A673 (cell line): ENCODE measurements at regions not wholly inside any gene's neighbourhood (a gene's known extent, or its start where the extent isn't known, plus 50 kb on each side); places are given as distances from the start of the nearest gene placed in this dataset.

Experiments used
- CTCF ChIP-seq: fragments of 300-800, 200-600 bp; sonication (generic); conservative IDR thresholded peaks from 2 replicates; pipeline ENCODE4 v1.5.1; 2017; ENCODE audit warnings: low read depth, mild to moderate bottlenecking, antibody characterized with exemption, low read length, moderate library complexity, mixed read lengths
- EZH2 ChIP-seq: fragments of 200-600 bp; sonication (generic); IDR thresholded peaks from 2 replicates; pipeline ENCODE4 v1.6.1; 2017; ENCODE audit warnings: borderline replicate concordance, low read depth, mild to moderate bottlenecking, mixed read lengths, antibody characterized with exemption, low read length; ENCODE audit not compliant: poor library complexity, severe bottlenecking

DNA sequence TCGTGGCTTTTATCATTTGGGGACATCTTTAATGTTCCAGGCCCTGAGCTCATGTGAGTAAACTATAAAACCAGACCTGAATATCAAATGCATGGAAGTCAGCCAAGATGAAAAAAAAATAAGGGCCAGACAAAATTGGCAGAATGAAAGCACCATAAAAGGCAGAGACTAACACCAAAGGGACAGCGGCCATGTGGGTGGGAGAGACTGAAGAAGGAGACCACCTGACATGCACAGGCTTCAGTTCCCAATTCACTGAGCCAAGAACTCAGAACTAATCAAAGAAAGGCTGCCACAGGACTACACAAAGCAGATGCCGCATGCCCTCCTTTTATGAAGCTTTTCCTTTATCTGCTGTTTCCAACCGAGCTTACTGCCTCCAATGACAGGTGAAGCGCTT is 267.1 kb downstream of the RAD51AP2 start:
- TF ChIP-seq CTCF, result no peak
- TF ChIP-seq EZH2, result no peak
